Activated CD4-positive, alpha-beta T cell treated with anti-CD3 and anti-CD28 coated beads, Interleukin-2, amount 10 ng/mL, durations not matched to agents 24 days and 14 days (primary cell): ENCODE measurements at regions not wholly inside any gene's neighbourhood (a gene's known extent, or its start where the extent isn't known, plus 50 kb on each side); places are given as distances from the start of the nearest gene placed in this dataset.

Experiments used
- DNase-seq: peaks from one replicate; pipeline ENCODE4 v3.0.0; 2022
- H3K27ac Mint-ChIP-seq: one replicate; pipeline ENCODE4 v1.8.0; 2022; ENCODE audit warnings: mild to moderate bottlenecking, mixed read lengths
- H3K27me3 Mint-ChIP-seq: one replicate; pipeline ENCODE4 v1.8.0; 2022; ENCODE audit warnings: mixed read lengths
- H3K36me3 Mint-ChIP-seq: one replicate; pipeline ENCODE4 v1.8.0; 2022; ENCODE audit warnings: low read depth, mild to moderate bottlenecking, mixed read lengths
- H3K4me1 Mint-ChIP-seq: one replicate; pipeline ENCODE4 v1.8.0; 2021; ENCODE audit warnings: mixed read lengths
- H3K4me3 Mint-ChIP-seq: one replicate; pipeline ENCODE4 v1.8.0; 2022; ENCODE audit warnings: mild to moderate bottlenecking, moderate library complexity, mixed read lengths
- H3K9me3 Mint-ChIP-seq: one replicate; pipeline ENCODE4 v1.8.0; 2021; ENCODE audit warnings: mixed read lengths
- intact Hi-C: fragments of 100-400 bp; cut with micrococcal nuclease; formaldehyde crosslinking; loops from one replicate; pipeline ENCODE4 v1.15.1; 2023

- intact Hi-C loops: no loop called here
- Mint-ChIP-seq H3K4me1 (no peaks in the 10 kb centered on the region), H3K4me3 (no peak overlapping the region), H3K27ac (no peak overlapping the region), H3K36me3 (no peaks in the 10 kb centered on the region), H3K9me3 (no peaks in the 10 kb centered on the region), H3K27me3 (peaks cover 4% of the 10 kb centered on the region)
- no peak for DNase-seq
Measured at GRCh38 chr12:22740656-22741355, 115.8 kb downstream of the ETNK1 start.

GRCh38 chr12:22743700-22744099 lies 118.7 kb downstream of the ETNK1 start:
- Mint-ChIP-seq H3K4me3 (no peak overlapping the region), H3K4me1 (no peaks in the 10 kb centered on the region), H3K27me3 (peaks cover 7% of the 10 kb centered on the region), H3K9me3 (no peaks in the 10 kb centered on the region), H3K36me3 (no peaks in the 10 kb centered on the region), H3K27ac (no peak overlapping the region)
- no peak for DNase-seq
- intact Hi-C loops: no loop called here

GRCh38 chr12:22744197-22744596 lies 119.2 kb downstream of the ETNK1 start:
- no peak for DNase-seq
- H3K9me3 Mint-ChIP-seq: no peaks in the 10 kb centered on the region
- intact Hi-C loops: no loop called here
- H3K4me1 Mint-ChIP-seq: no peaks in the 10 kb centered on the region
- no peak overlapping the region for H3K27ac Mint-ChIP-seq
- H3K4me3 Mint-ChIP-seq: no peak overlapping the region
- H3K27me3 Mint-ChIP-seq: peaks cover 7% of the 10 kb centered on the region
- no peaks in the 10 kb centered on the region for H3K36me3 Mint-ChIP-seq

- Mint-ChIP-seq H3K4me3 (no peak overlapping the region), H3K9me3 (no peaks in the 10 kb centered on the region), H3K27ac (no peak overlapping the region), H3K36me3 (no peaks in the 10 kb centered on the region), H3K27me3 (peaks cover 7% of the 10 kb centered on the region), H3K4me1 (no peaks in the 10 kb centered on the region)
- intact Hi-C loops: no loop called here
- no peak for DNase-seq
Measured at GRCh38 chr12:22746720-22747119, 121.7 kb downstream of the ETNK1 start.

- H3K4me1 Mint-ChIP-seq: no peaks in the 10 kb centered on the region
Measured at GRCh38 chr12:22755629-22756028, 130.7 kb downstream of the ETNK1 start.

GRCh38 chr12:22759769-22760674 lies 135.1 kb downstream of the ETNK1 start:
- no peak overlapping the region for H3K27ac Mint-ChIP-seq
- H3K9me3 Mint-ChIP-seq: no peaks in the 10 kb centered on the region
- no peaks in the 10 kb centered on the region for H3K4me1 Mint-ChIP-seq
- no peaks in the 10 kb centered on the region for H3K36me3 Mint-ChIP-seq
- intact Hi-C loops: no loop called here
- no peak overlapping the region for H3K4me3 Mint-ChIP-seq
- H3K27me3 Mint-ChIP-seq: no peaks in the 10 kb centered on the region
- DNase-seq: no peak

More at GRCh38 chr12:22755629-22756028, 130.7 kb downstream of the ETNK1 start:
- no peak overlapping the region for H3K4me3 Mint-ChIP-seq
- H3K27me3 Mint-ChIP-seq: no peaks in the 10 kb centered on the region
- intact Hi-C loops: no loop called here
- H3K27ac Mint-ChIP-seq: no peak overlapping the region
- no peaks in the 10 kb centered on the region for H3K36me3 Mint-ChIP-seq
- no peak for DNase-seq
- H3K9me3 Mint-ChIP-seq: no peaks in the 10 kb centered on the region

- H3K4me1 Mint-ChIP-seq: no peaks in the 10 kb centered on the region
- H3K4me3 Mint-ChIP-seq: no peak overlapping the region
- DNase-seq: no peak
- H3K27me3 Mint-ChIP-seq: no peaks in the 10 kb centered on the region
- intact Hi-C loops: no loop called here
- H3K36me3 Mint-ChIP-seq: no peaks in the 10 kb centered on the region
- no peak overlapping the region for H3K27ac Mint-ChIP-seq
- no peaks in the 10 kb centered on the region for H3K9me3 Mint-ChIP-seq
Measured at GRCh38 chr12:22765421-22766130, 140.6 kb downstream of the ETNK1 start.

GRCh38 chr12:22766911-22767420 lies 142.0 kb downstream of the ETNK1 start:
- H3K27ac Mint-ChIP-seq: no peak overlapping the region
- H3K27me3 Mint-ChIP-seq: no peaks in the 10 kb centered on the region
- no peaks in the 10 kb centered on the region for H3K9me3 Mint-ChIP-seq
- H3K4me1 Mint-ChIP-seq: no peaks in the 10 kb centered on the region
- DNase-seq: no peak
- intact Hi-C loops: no loop called here
- no peak overlapping the region for H3K4me3 Mint-ChIP-seq
- no peaks in the 10 kb centered on the region for H3K36me3 Mint-ChIP-seq

- no peaks in the 10 kb centered on the region for H3K27me3 Mint-ChIP-seq
- no peak overlapping the region for H3K27ac Mint-ChIP-seq
- no peaks in the 10 kb centered on the region for H3K4me1 Mint-ChIP-seq
- DNase-seq: no peak
- H3K9me3 Mint-ChIP-seq: no peaks in the 10 kb centered on the region
- no peak overlapping the region for H3K4me3 Mint-ChIP-seq
- no peaks in the 10 kb centered on the region for H3K36me3 Mint-ChIP-seq
- intact Hi-C loops: no loop called here
Measured at GRCh38 chr12:22781339-22781738, 156.4 kb downstream of the ETNK1 start.

- H3K4me3 Mint-ChIP-seq: no peak overlapping the region
- no peaks in the 10 kb centered on the region for H3K4me1 Mint-ChIP-seq
- H3K36me3 Mint-ChIP-seq: no peaks in the 10 kb centered on the region
- H3K27ac Mint-ChIP-seq: no peak overlapping the region
- intact Hi-C loops: no loop called here
- no peaks in the 10 kb centered on the region for H3K9me3 Mint-ChIP-seq
- DNase-seq: no peak
- peaks cover 1% of the 10 kb centered on the region for H3K27me3 Mint-ChIP-seq
Measured at GRCh38 chr12:22787557-22787956, 162.6 kb downstream of the ETNK1 start.

GRCh38 chr12:22788913-22789312 lies 163.9 kb downstream of the ETNK1 start:
- H3K27me3 Mint-ChIP-seq: peaks cover 1% of the 10 kb centered on the region
- no peaks in the 10 kb centered on the region for H3K36me3 Mint-ChIP-seq
- intact Hi-C loops: no loop called here
- DNase-seq: no peak
- no peaks in the 10 kb centered on the region for H3K9me3 Mint-ChIP-seq
- no peaks in the 10 kb centered on the region for H3K4me1 Mint-ChIP-seq
- no peak overlapping the region for H3K27ac Mint-ChIP-seq
- no peak overlapping the region for H3K4me3 Mint-ChIP-seq

GRCh38 chr12:22792138-22792537 lies 167.2 kb downstream of the ETNK1 start:
- peaks cover 1% of the 10 kb centered on the region for H3K27me3 Mint-ChIP-seq

GRCh38 chr12:22794017-22794416 lies 169.0 kb downstream of the ETNK1 start:
- H3K9me3 Mint-ChIP-seq: no peaks in the 10 kb centered on the region
- no peak for DNase-seq
- no peak overlapping the region for H3K4me3 Mint-ChIP-seq

More at GRCh38 chr12:22792138-22792537, 167.2 kb downstream of the ETNK1 start:
- no peaks in the 10 kb centered on the region for H3K4me1 Mint-ChIP-seq
- no peaks in the 10 kb centered on the region for H3K36me3 Mint-ChIP-seq
- DNase-seq: no peak
- no peaks in the 10 kb centered on the region for H3K9me3 Mint-ChIP-seq
- no peak overlapping the region for H3K27ac Mint-ChIP-seq
- intact Hi-C loops: no loop called here
- H3K4me3 Mint-ChIP-seq: no peak overlapping the region

More at GRCh38 chr12:22794017-22794416, 169.0 kb downstream of the ETNK1 start:
- H3K36me3 Mint-ChIP-seq: no peaks in the 10 kb centered on the region
- no peaks in the 10 kb centered on the region for H3K4me1 Mint-ChIP-seq
- intact Hi-C loops: no loop called here
- peaks cover 1% of the 10 kb centered on the region for H3K27me3 Mint-ChIP-seq
- no peak overlapping the region for H3K27ac Mint-ChIP-seq
